NT2/D1 (cell line): ENCODE measurements at regions not wholly inside any gene's neighbourhood (a gene's known extent, or its start where the extent isn't known, plus 50 kb on each side); places are given as distances from the start of the nearest gene placed in this dataset.

ENCODE experiments used
- SUZ12 ChIP-seq: IDR thresholded peaks from 2 replicates; pipeline ENCODE4 v1.6.1; 2011; ENCODE audit not compliant: insufficient read length, insufficient read depth; ENCODE audit errors: extremely low read depth
- YY1 ChIP-seq: IDR thresholded peaks from 2 replicates; pipeline ENCODE4 v1.6.1; 2011; ENCODE audit not compliant: insufficient read length, insufficient read depth
- ZNF274 ChIP-seq: IDR thresholded peaks from 2 replicates; pipeline ENCODE4 v1.6.1; 2011; ENCODE audit warnings: mild to moderate bottlenecking, low read depth, low read length

- TF ChIP-seq SUZ12 (no peak), ZNF274 (no peak), YY1 (no peak)
These were observed 969.1 kb upstream of the CDH2 start for GRCh38 chr18:29146068-29146467.
